Vagina (tissue), 2 donors: ENCODE measurements at regions not wholly inside any gene's neighbourhood (a gene's known extent, or its start where the extent isn't known, plus 50 kb on each side); places are given as distances from the start of the nearest gene placed in this dataset.

Experiments used
- DNase-seq, 2 donors: peaks; one replicate each; pipeline ENCODE4 v3.0.0-alpha.2; 2017; ENCODE audit errors: extremely low spot score in 2 of 2
- H3K27ac ChIP-seq: fragments of 200-600 bp; sonication (generic); one replicate; pipeline ENCODE4 v1.5.1; 2019
- H3K27me3 ChIP-seq: fragments of 200-600 bp; sonication (generic); one replicate; pipeline ENCODE4 v1.5.1; 2019
- H3K36me3 ChIP-seq, 2 donors: fragments of 200-600 bp; sonication (generic); one replicate each; pipeline ENCODE4 v1.5.1; 2017 to 2019
- H3K4me1 ChIP-seq: fragments of 200-600 bp; sonication (generic); one replicate; pipeline ENCODE4 v1.5.1; 2019
- H3K4me3 ChIP-seq, 2 donors: fragments of 200-600 bp; sonication (generic); 1 replicate in 1 of 2; 2 replicates in 1 of 2; pipeline ENCODE4 v1.5.1; 2016 to 2019
- H3K9me3 ChIP-seq: fragments of 200-600 bp; sonication (generic); one replicate; pipeline ENCODE4 v1.5.1; 2019
- CTCF ChIP-seq, 3 experiments: fragments of 450-650 bp in 2 of 3; fragments of 200-600 bp in 1 of 3; sonication (generic) in 1 of 3; IDR thresholded peaks; one replicate each; pipeline ENCODE4 v1.5.1; 2017 to 2019; ENCODE audit warnings: antibody characterized with exemption in 3 of 3, mild to moderate bottlenecking in 2 of 3, moderate library complexity in 2 of 3
- POLR2A ChIP-seq, 2 donors: fragments of 450-650 bp; IDR thresholded peaks; one replicate each; pipeline ENCODE4 v1.6.1; 2017; ENCODE audit warnings: antibody characterized with exemption in 2 of 2, mild to moderate bottlenecking in 2 of 2, moderate library complexity in 2 of 2
- POLR2AphosphoS5 ChIP-seq, 2 donors: sonication (generic); formaldehyde crosslinking; IDR thresholded peaks; one replicate each; pipeline ENCODE4 v1.9.0; 2017; ENCODE audit warnings: antibody characterized with exemption in 2 of 2, mild to moderate bottlenecking in 2 of 2, low read depth in 1 of 2; ENCODE audit not compliant: insufficient read depth in 1 of 2
- intact Hi-C: fragments of 100-400 bp; cut with DNase I; formaldehyde crosslinking; loops from one replicate; pipeline ENCODE4 v1.15.1; 2023

- TF ChIP-seq CTCF (IDR thresholded peaks at IDR 0.05) (no peak), POLR2AphosphoS5 (IDR thresholded peaks at IDR 0.05; ENCODE audit: insufficient read depth in 1 of 2, low read depth in 1 of 2) (no peak), POLR2A (IDR thresholded peaks at IDR 0.05) (no peak)
- no peak overlapping the region for H3K4me3 ChIP-seq
- H3K4me1 ChIP-seq, result peaks cover 41% of the 10 kb centered on the region
- no peak overlapping the region for H3K27ac ChIP-seq
- intact Hi-C loops, result no loop called here
- H3K36me3 ChIP-seq, result no peaks in the 10 kb centered on the region
- H3K27me3 ChIP-seq, result no peaks in the 10 kb centered on the region
- no peaks in the 10 kb centered on the region for H3K9me3 ChIP-seq
- no peak for DNase-seq
Measured at GRCh38 chr2:134142341-134142738, 111.5 kb upstream of the MGAT5 start.

- Histone ChIP-seq H3K27me3 (no peaks in the 10 kb centered on the region), H3K27ac (no peak overlapping the region), H3K4me1 (peaks cover 40% of the 10 kb centered on the region), H3K4me3 (no peak overlapping the region), H3K36me3 (no peaks in the 10 kb centered on the region), H3K9me3 (no peaks in the 10 kb centered on the region)
- intact Hi-C loops, result no loop called here
- no peak for TF ChIP-seq CTCF (IDR thresholded peaks at IDR 0.05)
- no peak for DNase-seq
Measured at GRCh38 chr2:134142903-134143302, 111.0 kb upstream of the MGAT5 start.

GRCh38 chr2:134143568-134143967 is 110.3 kb upstream of the MGAT5 start:
- Histone ChIP-seq H3K4me3 (no peak overlapping the region), H3K27ac (no peak overlapping the region), H3K9me3 (no peaks in the 10 kb centered on the region), H3K4me1 (peaks cover 36% of the 10 kb centered on the region), H3K36me3 (no peaks in the 10 kb centered on the region), H3K27me3 (no peaks in the 10 kb centered on the region)
- TF ChIP-seq CTCF (IDR thresholded peaks at IDR 0.05) (no peak), POLR2AphosphoS5 (IDR thresholded peaks at IDR 0.05; ENCODE audit: insufficient read depth in 1 of 2, low read depth in 1 of 2) (no peak), POLR2A (IDR thresholded peaks at IDR 0.05) (no peak)
- intact Hi-C loops, result no loop called here
- DNase-seq, result no peak

GRCh38 chr2:134144081-134144596 is 109.7 kb upstream of the MGAT5 start:
- TF ChIP-seq POLR2AphosphoS5 (IDR thresholded peaks at IDR 0.05; ENCODE audit: insufficient read depth in 1 of 2, low read depth in 1 of 2) (no peak), POLR2A (IDR thresholded peaks at IDR 0.05) (no peak), CTCF (IDR thresholded peaks at IDR 0.05) (no peak)
- no peak overlapping the region for H3K27ac ChIP-seq
- H3K4me1 ChIP-seq, result peaks cover 36% of the 10 kb centered on the region
- DNase-seq, result no peak
- no peaks in the 10 kb centered on the region for H3K27me3 ChIP-seq
- no peaks in the 10 kb centered on the region for H3K36me3 ChIP-seq
- H3K9me3 ChIP-seq, result no peaks in the 10 kb centered on the region
- intact Hi-C loops, result no loop called here
- H3K4me3 ChIP-seq, result no peak overlapping the region

- H3K27ac ChIP-seq, result no peak overlapping the region
- TF ChIP-seq POLR2AphosphoS5 (IDR thresholded peaks at IDR 0.05; ENCODE audit: insufficient read depth in 1 of 2, low read depth in 1 of 2), result no peak
- TF ChIP-seq CTCF (IDR thresholded peaks at IDR 0.05), result no peak
- TF ChIP-seq POLR2A (IDR thresholded peaks at IDR 0.05), result no peak
- no peak overlapping the region for H3K4me3 ChIP-seq
- H3K27me3 ChIP-seq, result no peaks in the 10 kb centered on the region
- intact Hi-C loops, result no loop called here
- no peaks in the 10 kb centered on the region for H3K9me3 ChIP-seq
- no peaks in the 10 kb centered on the region for H3K36me3 ChIP-seq
- DNase-seq, result no peak
- peaks cover 38% of the 10 kb centered on the region for H3K4me1 ChIP-seq
Measured at GRCh38 chr2:134144651-134145050, 109.2 kb upstream of the MGAT5 start.
